HCT116 (cell line): ENCODE measurements at regions not wholly inside any gene's neighbourhood (a gene's known extent, or its start where the extent isn't known, plus 50 kb on each side); places are given as distances from the start of the nearest gene placed in this dataset.

ENCODE experiments used
- ATAC-seq: fragments of 200-7000 bp; cut with Tn5 transposase; 2 replicates; pipeline ENCODE4 v1.9.1; 2020; ENCODE audit warnings: mild to moderate bottlenecking, moderate library complexity
- BruUV-seq: library from RNA; stranded (reverse); fragments of 400-500 nt; replicated peaks from 2 replicates; lab custom pipeline; 2021; lab: Mats Ljungman, UMichigan
- CTCF ChIA-PET: fragments of 300-600 bp; sonication (Branson Sonifier 250); formaldehyde crosslinking; loops from one replicate; lab custom pipeline; 2021; ENCODE audit warnings: antibody characterized with exemption; lab: Charles Lee
- POLR2A ChIA-PET: fragments of 300-600, 350-600 bp; sonication (Branson Sonifier 250); formaldehyde crosslinking; loops from one replicate; lab custom pipeline; 2021; ENCODE audit warnings: antibody characterized with exemption; lab: Charles Lee
- RAD21 ChIA-PET, 2 experiments: fragments of 300-600 bp; sonication (Branson Sonifier 250); formaldehyde crosslinking; loops; one replicate each; lab custom pipeline; 2023; ENCODE audit warnings: low total read pairs in 2 of 2; ENCODE audit not compliant: uncharacterized antibody in 2 of 2, unreplicated experiment in 2 of 2, low non-redundant PET in 1 of 2; lab: Charles Lee
- DNase-seq: peaks from one replicate; pipeline ENCODE4 v3.0.0-alpha.2; 2010; ENCODE audit warnings: low read depth, low spot score
- H2AFZ ChIP-seq: fragments of 200-600 bp; shearing (Covaris generic), sonication (generic); 2 replicates; pipeline ENCODE4 v1.6.1; 2017; ENCODE audit warnings: low read depth, mixed run types, mixed read lengths, antibody characterized with exemption, low read length; ENCODE audit not compliant: poor library complexity, severe bottlenecking
- H3K27ac ChIP-seq: 2 replicates; pipeline ENCODE4 v1.5.1; 2012; ENCODE audit warnings: low read depth, low read length
- H3K27me3 ChIP-seq: fragments of 200-600 bp; sonication (generic); 2 replicates; pipeline ENCODE4 v1.6.1; 2016; ENCODE audit warnings: mixed run types, low read length, mixed read lengths; ENCODE audit not compliant: insufficient read depth
- H3K36me3 ChIP-seq, 2 experiments: fragments of 200-500 bp in 1 of 2; fragments of 200-600 bp in 1 of 2; sonication (Bioruptor generic) in 1 of 2; sonication (generic) in 1 of 2; 2 replicates each; pipeline versions ENCODE4 v1.5.1 to v1.6.1; 2014 to 2016; ENCODE audit warnings: low read length in 2 of 2, inconsistent platforms in 1 of 2, mixed read lengths in 1 of 2, mixed run types in 1 of 2; ENCODE audit not compliant: insufficient read depth in 2 of 2, control insufficient read depth in 1 of 2
- H3K4me1 ChIP-seq, 2 experiments: fragments of 200-600 bp in 1 of 2; sonication (generic) in 1 of 2; 2 replicates each; pipeline versions ENCODE4 v1.5.1 to v1.6.1; 2012 to 2017; ENCODE audit warnings: low read length in 2 of 2, inconsistent platforms in 1 of 2, mild to moderate bottlenecking in 1 of 2, mixed read lengths in 1 of 2, mixed run types in 1 of 2, moderate library complexity in 1 of 2; ENCODE audit not compliant: insufficient read depth in 2 of 2, control insufficient read depth in 1 of 2
- H3K4me2 ChIP-seq: fragments of 200-600 bp; sonication (generic); 2 replicates; pipeline ENCODE4 v1.6.1; 2017; ENCODE audit warnings: mixed run types, low read length, mixed read lengths
- H3K4me3 ChIP-seq, 2 experiments: fragments of 200-600 bp in 1 of 2; sonication (generic) in 1 of 2; replicated peaks in 1 of 2; 2 replicates each; pipeline ENCODE4 v1.5.1; 2011 to 2016; ENCODE audit warnings: low read length in 2 of 2, control low read depth in 1 of 2, low read depth in 1 of 2, mild to moderate bottlenecking in 1 of 2, mixed read lengths in 1 of 2, mixed run types in 1 of 2
- H3K79me2 ChIP-seq: fragments of 200-600 bp; sonication (generic); 2 replicates; pipeline ENCODE4 v1.6.1; 2017; ENCODE audit warnings: mild to moderate bottlenecking, mixed run types, low read length, moderate library complexity, mixed read lengths; ENCODE audit not compliant: insufficient read depth
- H3K9ac ChIP-seq: fragments of 200-600 bp; sonication (generic); 2 replicates; pipeline ENCODE4 v1.6.1; 2016; ENCODE audit warnings: low read length, mixed read lengths
- H3K9me2 ChIP-seq: fragments of 200-600 bp; sonication (generic), shearing (Covaris generic); 2 replicates; pipeline ENCODE4 v1.6.1; 2017; ENCODE audit warnings: mixed run types, mild to moderate bottlenecking, moderate library complexity; ENCODE audit not compliant: insufficient read depth
- H3K9me3 ChIP-seq, 2 experiments: fragments of 200-500 bp in 1 of 2; fragments of 200-600 bp in 1 of 2; sonication (Bioruptor generic) in 1 of 2; sonication (generic) in 1 of 2; 2 replicates each; pipeline ENCODE4 v1.6.1; 2014 to 2017; ENCODE audit warnings: low read length in 2 of 2, mixed read lengths in 2 of 2, inconsistent platforms in 1 of 2, low read depth in 1 of 2, mild to moderate bottlenecking in 1 of 2, mixed run types in 1 of 2, moderate library complexity in 1 of 2; ENCODE audit not compliant: control insufficient read depth in 1 of 2, insufficient read depth in 1 of 2
- H4K20me1 ChIP-seq: fragments of 200-600 bp; sonication (generic), shearing (Covaris generic); 2 replicates; pipeline ENCODE4 v1.6.1; 2017; ENCODE audit warnings: mixed run types, mild to moderate bottlenecking, moderate library complexity; ENCODE audit not compliant: insufficient read depth
- CBX3 ChIP-seq: IDR thresholded peaks from 2 replicates; pipeline ENCODE4 v1.6.1; 2012; ENCODE audit warnings: low read depth
- CEBPB ChIP-seq: IDR thresholded peaks from 2 replicates; pipeline ENCODE4 v1.6.1; 2012; ENCODE audit warnings: low read depth
- ELF1 ChIP-seq: IDR thresholded peaks from 2 replicates; pipeline ENCODE4 v1.6.1; 2012; ENCODE audit warnings: low read depth, borderline replicate concordance
- EZH2 ChIP-seq: fragments of 200-600 bp; sonication (generic); IDR thresholded peaks from 2 replicates; pipeline ENCODE4 v1.6.1; 2017; ENCODE audit warnings: antibody characterized with exemption, mixed run types
- EZH2phosphoT487 ChIP-seq: fragments of 200-600 bp; IDR thresholded peaks from 2 replicates; pipeline ENCODE4 v1.6.1; 2018; ENCODE audit warnings: antibody characterized with exemption, borderline replicate concordance
- JUND ChIP-seq: IDR thresholded peaks from 2 replicates; pipeline ENCODE4 v1.6.1; 2012
- POLR2A ChIP-seq: IDR thresholded peaks from 2 replicates; pipeline ENCODE4 v1.7.0; 2011; ENCODE audit warnings: borderline replicate concordance; ENCODE audit not compliant: insufficient read depth, insufficient read length; ENCODE audit errors: extremely low read depth
- POLR2AphosphoS5 ChIP-seq: IDR thresholded peaks from 2 replicates; pipeline ENCODE4 v1.6.1; 2011; ENCODE audit warnings: mild to moderate bottlenecking, low read depth, low read length, moderate library complexity
- RAD21 ChIP-seq: IDR thresholded peaks from 2 replicates; pipeline ENCODE4 v1.6.1; 2012; ENCODE audit warnings: low read depth, mild to moderate bottlenecking
- SIN3A ChIP-seq: IDR thresholded peaks from 2 replicates; pipeline ENCODE4 v1.6.1; 2012; ENCODE audit warnings: low read depth
- SP1 ChIP-seq: IDR thresholded peaks from 2 replicates; pipeline ENCODE4 v1.6.1; 2012; ENCODE audit warnings: low read depth
- SRF ChIP-seq: IDR thresholded peaks from 2 replicates; pipeline ENCODE4 v1.6.1; 2012; ENCODE audit warnings: low read depth
- YY1 ChIP-seq: IDR thresholded peaks from 2 replicates; pipeline ENCODE4 v1.6.1; 2011; ENCODE audit warnings: low read length, low read depth, moderate library complexity, mild to moderate bottlenecking; ENCODE audit not compliant: insufficient replicate concordance; ENCODE audit errors: extremely low read depth
- ZFX ChIP-seq: fragments of 450-650 bp; IDR thresholded peaks from 2 replicates; pipeline ENCODE4 v1.6.1; 2017
- ZNF274 ChIP-seq: fragments of 200-500 bp; sonication (Bioruptor generic); IDR thresholded peaks from 2 replicates; pipeline ENCODE4 v1.6.1; 2014; ENCODE audit warnings: mild to moderate bottlenecking, low read depth, low read length, inconsistent platforms
- intact Hi-C: fragments of 100-400 bp; cut with micrococcal nuclease; formaldehyde crosslinking; loops from 2 replicates; pipeline ENCODE4 v1.10.0; 2022
- TF ChIP-seq, protein P1 (sequence below): IDR thresholded peaks from 2 replicates; pipeline ENCODE4 v1.6.1; 2012; ENCODE audit warnings: low read depth
- TF ChIP-seq, protein P2 (sequence below), 3 experiments: fragments of 200-600 bp in 1 of 3; sonication (generic) in 1 of 3; IDR thresholded peaks in 2 of 3; conservative IDR thresholded peaks in 1 of 3; 2 replicates each; pipeline ENCODE4 v1.5.1; 2012 to 2017; ENCODE audit warnings: low read depth in 2 of 3, low read length in 2 of 3, antibody characterized with exemption in 1 of 3, borderline replicate concordance in 1 of 3, control low read depth in 1 of 3, mild to moderate bottlenecking in 1 of 3, mixed read lengths in 1 of 3, mixed run types in 1 of 3, moderate library complexity in 1 of 3; ENCODE audit not compliant: insufficient read depth in 1 of 3
- TF ChIP-seq, protein P3 (sequence below): IDR thresholded peaks from 2 replicates; pipeline ENCODE4 v1.6.1; 2011; ENCODE audit warnings: mild to moderate bottlenecking, low read length, moderate library complexity; ENCODE audit not compliant: insufficient replicate concordance; ENCODE audit errors: extremely low read depth

DNA sequence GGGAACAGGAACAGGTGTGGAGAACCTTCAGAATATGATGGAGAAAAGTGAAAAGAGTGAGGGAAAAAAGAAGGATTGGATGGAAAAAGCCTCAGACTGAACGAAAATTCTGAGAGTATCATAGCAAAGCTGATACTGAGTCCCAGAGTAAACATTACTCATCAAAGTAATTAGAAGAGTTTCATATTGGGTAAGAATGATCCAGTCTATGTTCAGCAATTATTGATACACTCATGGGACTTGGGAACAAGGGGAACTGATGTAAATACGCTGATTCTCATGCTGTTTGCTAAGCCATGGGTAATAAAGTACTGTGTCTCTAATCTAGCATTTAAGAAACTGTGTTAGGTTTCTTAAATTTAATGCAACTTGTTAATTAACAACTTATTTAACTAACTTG lies 219.9 kb upstream of the NOL4 start:
- Histone ChIP-seq H4K20me1 (no peaks in the 10 kb centered on the region), H3K27ac (no peak overlapping the region), H3K9me2 (no peaks in the 10 kb centered on the region), H3K4me3 (no peak overlapping the region), H3K27me3 (no peaks in the 10 kb centered on the region), H3K79me2 (no peaks in the 10 kb centered on the region), H3K9ac (no peak overlapping the region), H3K4me2 (no peak overlapping the region), H2AFZ (no peak overlapping the region), H3K36me3 (no peaks in the 10 kb centered on the region), H3K9me3 (peaks cover 0 to 3% of the 10 kb centered on the region in 2 experiments; a peak in 1 of 4 replicates), H3K4me1 (no peaks in the 10 kb centered on the region)
- intact Hi-C loops = no loop called here
- RAD21 ChIA-PET = no interaction called here
- TF ChIP-seq EZH2 = no peak
- TF ChIP-seq CEBPB = no peak
- no peak for TF ChIP-seq POLR2AphosphoS5
- no peak for TF ChIP-seq SRF
- no peak for TF ChIP-seq ZFX
- TF ChIP-seq POLR2A = no peak
- no peak for TF ChIP-seq YY1
- no peak for TF ChIP-seq JUND
- no peak for TF ChIP-seq ELF1
- TF ChIP-seq, protein P1, sequence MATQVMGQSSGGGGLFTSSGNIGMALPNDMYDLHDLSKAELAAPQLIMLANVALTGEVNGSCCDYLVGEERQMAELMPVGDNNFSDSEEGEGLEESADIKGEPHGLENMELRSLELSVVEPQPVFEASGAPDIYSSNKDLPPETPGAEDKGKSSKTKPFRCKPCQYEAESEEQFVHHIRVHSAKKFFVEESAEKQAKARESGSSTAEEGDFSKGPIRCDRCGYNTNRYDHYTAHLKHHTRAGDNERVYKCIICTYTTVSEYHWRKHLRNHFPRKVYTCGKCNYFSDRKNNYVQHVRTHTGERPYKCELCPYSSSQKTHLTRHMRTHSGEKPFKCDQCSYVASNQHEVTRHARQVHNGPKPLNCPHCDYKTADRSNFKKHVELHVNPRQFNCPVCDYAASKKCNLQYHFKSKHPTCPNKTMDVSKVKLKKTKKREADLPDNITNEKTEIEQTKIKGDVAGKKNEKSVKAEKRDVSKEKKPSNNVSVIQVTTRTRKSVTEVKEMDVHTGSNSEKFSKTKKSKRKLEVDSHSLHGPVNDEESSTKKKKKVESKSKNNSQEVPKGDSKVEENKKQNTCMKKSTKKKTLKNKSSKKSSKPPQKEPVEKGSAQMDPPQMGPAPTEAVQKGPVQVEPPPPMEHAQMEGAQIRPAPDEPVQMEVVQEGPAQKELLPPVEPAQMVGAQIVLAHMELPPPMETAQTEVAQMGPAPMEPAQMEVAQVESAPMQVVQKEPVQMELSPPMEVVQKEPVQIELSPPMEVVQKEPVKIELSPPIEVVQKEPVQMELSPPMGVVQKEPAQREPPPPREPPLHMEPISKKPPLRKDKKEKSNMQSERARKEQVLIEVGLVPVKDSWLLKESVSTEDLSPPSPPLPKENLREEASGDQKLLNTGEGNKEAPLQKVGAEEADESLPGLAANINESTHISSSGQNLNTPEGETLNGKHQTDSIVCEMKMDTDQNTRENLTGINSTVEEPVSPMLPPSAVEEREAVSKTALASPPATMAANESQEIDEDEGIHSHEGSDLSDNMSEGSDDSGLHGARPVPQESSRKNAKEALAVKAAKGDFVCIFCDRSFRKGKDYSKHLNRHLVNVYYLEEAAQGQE = no peak
- no peak for TF ChIP-seq CBX3
- TF ChIP-seq ZNF274 = no peak
- TF ChIP-seq, protein P2, sequence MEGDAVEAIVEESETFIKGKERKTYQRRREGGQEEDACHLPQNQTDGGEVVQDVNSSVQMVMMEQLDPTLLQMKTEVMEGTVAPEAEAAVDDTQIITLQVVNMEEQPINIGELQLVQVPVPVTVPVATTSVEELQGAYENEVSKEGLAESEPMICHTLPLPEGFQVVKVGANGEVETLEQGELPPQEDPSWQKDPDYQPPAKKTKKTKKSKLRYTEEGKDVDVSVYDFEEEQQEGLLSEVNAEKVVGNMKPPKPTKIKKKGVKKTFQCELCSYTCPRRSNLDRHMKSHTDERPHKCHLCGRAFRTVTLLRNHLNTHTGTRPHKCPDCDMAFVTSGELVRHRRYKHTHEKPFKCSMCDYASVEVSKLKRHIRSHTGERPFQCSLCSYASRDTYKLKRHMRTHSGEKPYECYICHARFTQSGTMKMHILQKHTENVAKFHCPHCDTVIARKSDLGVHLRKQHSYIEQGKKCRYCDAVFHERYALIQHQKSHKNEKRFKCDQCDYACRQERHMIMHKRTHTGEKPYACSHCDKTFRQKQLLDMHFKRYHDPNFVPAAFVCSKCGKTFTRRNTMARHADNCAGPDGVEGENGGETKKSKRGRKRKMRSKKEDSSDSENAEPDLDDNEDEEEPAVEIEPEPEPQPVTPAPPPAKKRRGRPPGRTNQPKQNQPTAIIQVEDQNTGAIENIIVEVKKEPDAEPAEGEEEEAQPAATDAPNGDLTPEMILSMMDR (IDR thresholded peaks at IDR 0.05 in 2 of 3, conservative IDR thresholded peaks at IDR 0.05 in 1 of 3; ENCODE audit: borderline replicate concordance in 1 of 3, insufficient read depth in 1 of 3, low read depth in 2 of 3, low read length in 2 of 3) = no peak
- no peak for TF ChIP-seq SP1
- no peak for TF ChIP-seq RAD21
- no peak for TF ChIP-seq EZH2phosphoT487
- no peak for TF ChIP-seq SIN3A
- TF ChIP-seq, protein P3, sequence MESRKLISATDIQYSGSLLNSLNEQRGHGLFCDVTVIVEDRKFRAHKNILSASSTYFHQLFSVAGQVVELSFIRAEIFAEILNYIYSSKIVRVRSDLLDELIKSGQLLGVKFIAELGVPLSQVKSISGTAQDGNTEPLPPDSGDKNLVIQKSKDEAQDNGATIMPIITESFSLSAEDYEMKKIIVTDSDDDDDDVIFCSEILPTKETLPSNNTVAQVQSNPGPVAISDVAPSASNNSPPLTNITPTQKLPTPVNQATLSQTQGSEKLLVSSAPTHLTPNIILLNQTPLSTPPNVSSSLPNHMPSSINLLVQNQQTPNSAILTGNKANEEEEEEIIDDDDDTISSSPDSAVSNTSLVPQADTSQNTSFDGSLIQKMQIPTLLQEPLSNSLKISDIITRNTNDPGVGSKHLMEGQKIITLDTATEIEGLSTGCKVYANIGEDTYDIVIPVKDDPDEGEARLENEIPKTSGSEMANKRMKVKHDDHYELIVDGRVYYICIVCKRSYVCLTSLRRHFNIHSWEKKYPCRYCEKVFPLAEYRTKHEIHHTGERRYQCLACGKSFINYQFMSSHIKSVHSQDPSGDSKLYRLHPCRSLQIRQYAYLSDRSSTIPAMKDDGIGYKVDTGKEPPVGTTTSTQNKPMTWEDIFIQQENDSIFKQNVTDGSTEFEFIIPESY = no peak
- CTCF ChIA-PET = no interaction called here
- POLR2A ChIA-PET = no interaction called here
- no peak for ATAC-seq
- DNase-seq = no peak
- BruUV-seq = no TSS peak
